GM12878 (cell line): ENCODE measurements at regions not wholly inside any gene's neighbourhood (a gene's known extent, or its start where the extent isn't known, plus 50 kb on each side); places are given as distances from the start of the nearest gene placed in this dataset.

Source experiments
- ATAC-seq: fragments of 200-7000 bp; cut with Tn5 transposase; 3 replicates; pipeline ENCODE4 v1.9.1; 2020; ENCODE audit warnings: mild to moderate bottlenecking, moderate library complexity
- BruUV-seq: library from RNA; stranded (reverse); fragments of 400-500 nt; replicated peaks from 2 replicates; lab custom pipeline; 2021; lab: Mats Ljungman, UMichigan
- CTCF ChIA-PET: fragments of 300-600 bp; sonication (Branson Sonifier 250); formaldehyde crosslinking; extraction: SDS; loops from one replicate; lab custom pipeline; 2021; ENCODE audit warnings: inconsistent platforms; lab: Yijun Ruan, JAX
- POLR2A ChIA-PET: fragments of 350-600 bp; formaldehyde crosslinking; extraction: SDS; loops from one replicate; lab custom pipeline; 2021; ENCODE audit warnings: inconsistent platforms; lab: Charles Lee
- RAD21 ChIA-PET: fragments of 300-600 bp; sonication (Branson Sonifier 250); formaldehyde crosslinking; loops from one replicate; lab custom pipeline; 2023; ENCODE audit warnings: antibody characterized with exemption; ENCODE audit not compliant: unreplicated experiment; lab: Charles Lee
- SMC1A ChIA-PET: fragments of 300-600 bp; sonication (Branson Sonifier 250); formaldehyde crosslinking; loops from one replicate; lab custom pipeline; 2023; ENCODE audit not compliant: unreplicated experiment, uncharacterized antibody; lab: Charles Lee
- DNase-seq: peaks from one replicate; pipeline ENCODE4 v3.0.0-alpha.2; 2011; ENCODE audit warnings: low read depth, low spot score
- FAIRE-seq: peaks from 3 replicates; lab custom pipeline; 2011; peaks lifted over from hg19 to GRCh38; lab: Jason Lieb, UNC
- H2AFZ ChIP-seq: 2 replicates; pipeline ENCODE4 v1.6.0; 2011; ENCODE audit warnings: low read depth, low read length, control low read depth; ENCODE audit not compliant: control insufficient read depth
- H3K27ac ChIP-seq: 2 replicates; pipeline ENCODE4 v1.5.1; 2011; ENCODE audit warnings: control low read depth; ENCODE audit not compliant: control insufficient read depth, insufficient read depth
- H3K27me3 ChIP-seq, 2 experiments: replicated peaks in 1 of 2; 2 replicates each; pipeline versions ENCODE4 v1.6.0 to v1.6.1; 2011; ENCODE audit warnings: low read length in 1 of 2; ENCODE audit not compliant: control insufficient read depth in 2 of 2, insufficient read depth in 2 of 2
- H3K36me3 ChIP-seq, 2 experiments: 2 replicates each; pipeline ENCODE4 v1.5.1; 2011; ENCODE audit warnings: low read length in 1 of 2; ENCODE audit not compliant: control insufficient read depth in 2 of 2, insufficient read depth in 2 of 2
- H3K4me1 ChIP-seq: 2 replicates; pipeline ENCODE4 v1.6.1; 2011; ENCODE audit warnings: mild to moderate bottlenecking, low read length, moderate library complexity, mixed read lengths; ENCODE audit not compliant: control insufficient read depth, insufficient read depth
- H3K4me2 ChIP-seq: 2 replicates; pipeline ENCODE4 v1.6.0; 2011; ENCODE audit warnings: control low read depth; ENCODE audit not compliant: control insufficient read depth, insufficient read depth
- H3K4me3 ChIP-seq: fragments of 200-600 bp; sonication (generic); 2 replicates; pipeline ENCODE4 v1.5.1; 2016
- H3K79me2 ChIP-seq: 2 replicates; pipeline ENCODE4 v1.6.0; 2011; ENCODE audit warnings: low read length; ENCODE audit not compliant: control insufficient read depth, insufficient read depth
- H3K9ac ChIP-seq: 2 replicates; pipeline ENCODE4 v1.8.0; 2011; ENCODE audit warnings: low read length, control low read depth, mixed read lengths; ENCODE audit not compliant: control insufficient read depth, insufficient read depth
- H3K9me3 ChIP-seq: replicated peaks from 3 replicates; pipeline ENCODE4 v1.5.1; 2011; ENCODE audit warnings: mild to moderate bottlenecking, low read length; ENCODE audit not compliant: control insufficient read depth, insufficient read depth
- H4K20me1 ChIP-seq: 2 replicates; pipeline ENCODE4 v1.6.0; 2011; ENCODE audit not compliant: control insufficient read depth, insufficient read depth
- IKZF2 ChIP-seq, 2 experiments: fragments of 450-650 bp; IDR thresholded peaks; 2 replicates each; pipeline ENCODE4 v1.6.1; 2017; ENCODE audit warnings: mild to moderate bottlenecking in 2 of 2, moderate library complexity in 2 of 2
- MTA2 ChIP-seq: fragments of 450-650 bp; IDR thresholded peaks from 2 replicates; pipeline ENCODE4 v1.6.1; 2016; ENCODE audit warnings: low read depth, mild to moderate bottlenecking, moderate library complexity
- NKRF ChIP-seq: fragments of 450-650 bp; conservative IDR thresholded peaks from 2 replicates; pipeline ENCODE4 v1.6.1; 2017; ENCODE audit warnings: mild to moderate bottlenecking, moderate library complexity
- ZNF217 ChIP-seq: fragments of 450-650 bp; IDR thresholded peaks from 2 replicates; pipeline ENCODE4 v1.6.1; 2017; ENCODE audit warnings: antibody characterized with exemption, mild to moderate bottlenecking
- WGBS: methylation state at CpG from one replicate; pipeline ENCODE4 v1.1.6; 2016; ENCODE audit warnings: low lambda C conversion rate; ENCODE audit not compliant: insufficient replicate concordance, insufficient coverage; ENCODE audit errors: missing lambda C conversion rate; 5-methylcytosine and 5-hydroxymethylcytosine counted together
- in situ Hi-C: fragments of 300-500 bp; cut with MboI; formaldehyde crosslinking; loops from 9 replicates; pipeline ENCODE4 v1.14.3; 2018; ENCODE audit warnings: mixed read lengths
- intact Hi-C: fragments of 100-400 bp; cut with micrococcal nuclease; formaldehyde crosslinking; loops from one replicate; pipeline ENCODE4 v1.14.2; 2022; ENCODE audit not compliant: unreplicated experiment

GRCh38 chr6:40044196-40044595, 109.9 kb upstream of the MOCS1 start:
- Histone ChIP-seq H3K27me3 (no peaks in the 10 kb centered on the region), H3K36me3 (no peaks in the 10 kb centered on the region; a peak in 1 of 4 replicates), H3K4me1 (no peaks in the 10 kb centered on the region), H3K4me3 (no peak overlapping the region), H4K20me1 (no peaks in the 10 kb centered on the region), H2AFZ (no peak overlapping the region), H3K27ac (no peak overlapping the region), H3K4me2 (no peak overlapping the region), H3K9me3 (no peaks in the 10 kb centered on the region; the same call in 2 of the 3 replicates), H3K79me2 (no peaks in the 10 kb centered on the region), H3K9ac (no peak overlapping the region)
- DNase-seq (no peak), FAIRE-seq (no peak), ATAC-seq (no peak)
- POLR2A ChIA-PET = no interaction called here
- no TSS peak for BruUV-seq
- RAD21 ChIA-PET = no interaction called here
- 0% methylated on average over 1 of the region's 1 CpG for WGBS
- intact Hi-C loops = no loop called here
- SMC1A ChIA-PET = interaction anchor here (1.4 kb wide), 1 partner anchor 11 kb away, joined by 4 read pairs; no protein-coding TSS in a partner anchor
- in situ Hi-C loops = no loop called here
- TF ChIP-seq ZNF217 (no peak), MTA2 (peak; percentile 47)
- CTCF ChIA-PET = no interaction called here

- CTCF ChIA-PET = interaction anchor here (1.3 kb wide), 1 partner anchor 11 kb away, joined by 3 read pairs; no protein-coding TSS in a partner anchor
- Histone ChIP-seq H3K9ac (no peak overlapping the region), H3K4me3 (no peak overlapping the region), H3K36me3 (no peaks in the 10 kb centered on the region; a peak in 1 of 4 replicates), H3K9me3 (no peaks in the 10 kb centered on the region; the same call in 2 of the 3 replicates), H3K27me3 (no peaks in the 10 kb centered on the region), H3K4me1 (no peaks in the 10 kb centered on the region), H2AFZ (no peak overlapping the region), H4K20me1 (no peaks in the 10 kb centered on the region), H3K4me2 (no peak overlapping the region), H3K79me2 (no peaks in the 10 kb centered on the region), H3K27ac (no peak overlapping the region)
- in situ Hi-C loops = no loop called here
- TF ChIP-seq IKZF2 (IDR thresholded peaks at IDR 0.05) (peak in 1 of 2 experiments; percentile 17; a peak in 1 of 4 replicates), NKRF (no peak)
- RAD21 ChIA-PET = no interaction called here
- no TSS peak for BruUV-seq
- intact Hi-C loops = no loop called here
- DNase-seq = no peak
- no peak for FAIRE-seq
- POLR2A ChIA-PET = no interaction called here
- peak; percentile 26; the same call in 1 of the 3 replicates for ATAC-seq
- SMC1A ChIA-PET = interaction anchor here (0.6 to 2.5 kb wide), 7 partner anchors 13 to 100 kb away, joined by 3 to 13 read pairs (median 3); no protein-coding TSS in a partner anchor
These were observed 108.0 kb upstream of the MOCS1 start for GRCh38 chr6:40042232-40042631.
